LNCaP clone FGC (cell line): ENCODE measurements at regions not wholly inside any gene's neighbourhood (a gene's known extent, or its start where the extent isn't known, plus 50 kb on each side); places are given as distances from the start of the nearest gene placed in this dataset.

Experiments
- DNase-seq: peaks from one replicate; pipeline ENCODE4 v3.0.0-alpha.2; 2011; ENCODE audit warnings: low read depth
- H3K4me3 ChIP-seq: 2 replicates; pipeline ENCODE4 v1.5.1; 2011; ENCODE audit warnings: mild to moderate bottlenecking, low read depth, low read length, control low read depth
- TF ChIP-seq, protein P1 (sequence below): IDR thresholded peaks from 2 replicates; pipeline ENCODE4 v1.5.1; 2012; ENCODE audit warnings: mild to moderate bottlenecking; ENCODE audit not compliant: control insufficient read depth, insufficient read depth; ENCODE audit errors: extremely low read depth

DNA sequence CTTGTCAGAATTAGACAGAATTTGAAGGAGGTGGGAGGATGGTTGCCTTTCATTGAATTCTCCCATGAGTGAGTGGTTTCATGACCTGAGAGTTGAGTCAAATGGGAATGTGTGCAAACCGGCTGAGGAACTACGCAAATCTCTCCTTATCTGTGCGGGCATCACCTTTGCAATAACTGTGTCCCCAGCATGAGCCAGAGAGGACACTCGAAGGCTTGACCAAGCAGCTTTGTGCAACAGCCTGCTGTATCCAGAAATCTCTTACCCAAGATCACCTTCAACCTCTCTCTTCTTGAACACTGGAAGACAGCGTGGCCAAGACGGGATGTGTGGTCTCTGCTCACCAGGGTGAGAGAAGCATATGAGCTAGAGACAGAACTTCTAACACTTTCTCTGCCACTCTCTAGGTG lies 93.8 kb upstream of the IKZF1 start:
- TF ChIP-seq, protein P1, sequence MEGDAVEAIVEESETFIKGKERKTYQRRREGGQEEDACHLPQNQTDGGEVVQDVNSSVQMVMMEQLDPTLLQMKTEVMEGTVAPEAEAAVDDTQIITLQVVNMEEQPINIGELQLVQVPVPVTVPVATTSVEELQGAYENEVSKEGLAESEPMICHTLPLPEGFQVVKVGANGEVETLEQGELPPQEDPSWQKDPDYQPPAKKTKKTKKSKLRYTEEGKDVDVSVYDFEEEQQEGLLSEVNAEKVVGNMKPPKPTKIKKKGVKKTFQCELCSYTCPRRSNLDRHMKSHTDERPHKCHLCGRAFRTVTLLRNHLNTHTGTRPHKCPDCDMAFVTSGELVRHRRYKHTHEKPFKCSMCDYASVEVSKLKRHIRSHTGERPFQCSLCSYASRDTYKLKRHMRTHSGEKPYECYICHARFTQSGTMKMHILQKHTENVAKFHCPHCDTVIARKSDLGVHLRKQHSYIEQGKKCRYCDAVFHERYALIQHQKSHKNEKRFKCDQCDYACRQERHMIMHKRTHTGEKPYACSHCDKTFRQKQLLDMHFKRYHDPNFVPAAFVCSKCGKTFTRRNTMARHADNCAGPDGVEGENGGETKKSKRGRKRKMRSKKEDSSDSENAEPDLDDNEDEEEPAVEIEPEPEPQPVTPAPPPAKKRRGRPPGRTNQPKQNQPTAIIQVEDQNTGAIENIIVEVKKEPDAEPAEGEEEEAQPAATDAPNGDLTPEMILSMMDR, result no peak
- no peak for DNase-seq
- H3K4me3 ChIP-seq, result no peak overlapping the region

DNA sequence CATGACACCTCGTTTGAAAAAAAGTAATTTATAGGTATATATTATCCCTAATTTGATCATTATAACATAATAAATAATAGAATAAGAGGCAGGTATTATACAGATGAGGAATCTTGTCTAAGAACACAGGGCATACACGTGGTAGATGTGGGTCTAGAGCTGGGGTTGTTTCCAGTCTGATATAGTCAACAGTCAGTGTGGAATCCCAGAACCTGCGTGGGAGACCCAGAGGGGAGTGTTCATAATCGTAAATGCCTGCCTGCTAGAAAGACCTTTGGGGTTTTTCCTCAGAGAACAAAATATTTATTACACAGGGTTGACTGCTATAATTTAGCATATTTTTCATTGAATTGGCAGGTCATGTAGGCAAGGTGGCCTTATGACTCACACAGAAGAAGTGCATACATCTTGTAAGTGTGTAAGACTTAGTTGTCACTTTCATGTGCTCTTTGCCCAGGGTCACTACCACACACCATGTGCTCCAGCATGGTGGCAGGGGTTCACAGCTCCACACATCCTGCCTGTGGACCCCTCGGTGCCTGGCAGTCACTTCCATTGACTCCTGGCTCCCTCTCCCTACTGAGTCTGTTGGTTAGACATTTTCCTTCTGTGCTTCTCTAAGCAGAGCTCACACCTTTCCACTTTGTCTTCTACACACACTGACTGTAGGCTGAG lies 94.9 kb upstream of the IKZF1 start:
- TF ChIP-seq, protein P1, result no peak
- H3K4me3 ChIP-seq, result no peak overlapping the region
- no peak for DNase-seq

DNA sequence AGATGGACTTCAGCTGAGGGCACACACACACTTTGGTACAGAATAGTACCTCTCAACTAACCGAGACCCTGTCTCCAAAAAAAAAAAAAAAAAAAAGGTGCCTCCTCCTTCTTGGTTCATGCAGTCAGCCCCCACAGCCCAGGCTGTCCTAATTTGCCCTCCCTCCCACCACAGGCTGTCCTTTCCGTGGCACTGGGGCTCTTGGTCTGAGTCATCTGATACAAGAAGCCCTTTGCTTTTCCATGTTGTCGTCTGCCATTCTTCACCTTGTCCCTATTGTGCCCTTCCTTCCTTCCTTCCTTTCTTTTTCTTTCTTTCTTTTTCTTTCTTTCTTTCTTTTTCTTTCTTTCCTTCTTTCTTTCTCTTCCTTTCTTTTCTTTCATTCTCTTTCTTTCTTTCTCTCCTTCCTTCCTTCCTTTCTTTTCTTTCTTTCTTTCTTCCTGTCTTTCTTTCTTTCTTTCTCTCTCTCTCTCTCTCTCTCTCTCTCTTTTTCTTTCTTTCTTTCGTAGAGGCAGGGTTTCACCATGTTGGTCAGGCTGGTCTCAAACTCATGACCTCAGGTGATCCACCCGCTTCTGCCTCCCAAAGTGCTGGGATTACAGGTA lies 96.0 kb upstream of the IKZF1 start:
- no peak for DNase-seq
- no peak overlapping the region for H3K4me3 ChIP-seq
- TF ChIP-seq, protein P1, result no peak

DNA sequence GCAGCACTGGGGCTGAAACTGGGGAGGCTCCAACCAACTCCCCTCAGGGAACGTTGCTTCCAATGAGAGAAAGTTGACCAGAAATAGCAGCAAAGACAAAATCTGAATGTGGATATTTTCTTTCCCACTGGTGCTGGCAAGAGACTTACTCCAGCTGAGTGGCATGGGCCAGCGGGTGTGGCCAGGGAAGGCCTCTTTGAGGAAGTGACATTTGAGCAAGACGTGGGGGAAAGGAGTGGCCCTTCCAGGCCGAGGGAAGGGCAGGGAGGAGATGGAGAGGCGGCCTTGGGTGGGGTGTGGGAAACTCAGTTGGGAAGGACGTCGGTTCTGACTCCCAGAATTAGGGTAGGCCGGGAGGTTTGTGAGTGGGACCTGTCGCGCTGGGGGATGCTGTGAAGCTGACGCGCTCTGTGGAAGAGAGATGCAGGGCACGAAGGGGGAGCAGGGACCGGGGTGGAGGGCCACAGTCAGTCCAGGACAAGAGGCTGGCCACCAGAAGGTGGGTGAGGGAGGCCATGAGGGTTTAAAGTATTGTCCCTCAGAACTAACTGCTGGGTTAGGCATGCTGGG lies 96.7 kb upstream of the IKZF1 start:
- no peak overlapping the region for H3K4me3 ChIP-seq
- no peak for DNase-seq
- TF ChIP-seq, protein P1, result no peak

DNA sequence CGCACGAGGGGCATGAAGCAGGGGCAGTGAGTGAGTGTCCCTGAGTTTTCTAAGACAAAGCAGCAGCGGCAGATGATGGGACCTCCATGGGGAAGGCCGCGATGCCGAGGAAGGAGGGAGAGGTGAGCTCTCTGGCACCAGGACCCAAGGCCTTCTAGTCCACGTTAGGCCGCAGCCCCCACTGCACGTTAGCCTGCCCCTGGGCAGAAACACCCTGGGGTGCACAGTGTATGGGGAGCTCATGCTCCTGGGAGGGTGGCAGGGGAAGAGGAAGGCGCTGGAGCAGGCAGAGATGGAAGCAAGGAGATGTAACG lies 97.3 kb upstream of the IKZF1 start:
- DNase-seq, result no peak
- TF ChIP-seq, protein P1, result no peak
- no peak overlapping the region for H3K4me3 ChIP-seq

DNA sequence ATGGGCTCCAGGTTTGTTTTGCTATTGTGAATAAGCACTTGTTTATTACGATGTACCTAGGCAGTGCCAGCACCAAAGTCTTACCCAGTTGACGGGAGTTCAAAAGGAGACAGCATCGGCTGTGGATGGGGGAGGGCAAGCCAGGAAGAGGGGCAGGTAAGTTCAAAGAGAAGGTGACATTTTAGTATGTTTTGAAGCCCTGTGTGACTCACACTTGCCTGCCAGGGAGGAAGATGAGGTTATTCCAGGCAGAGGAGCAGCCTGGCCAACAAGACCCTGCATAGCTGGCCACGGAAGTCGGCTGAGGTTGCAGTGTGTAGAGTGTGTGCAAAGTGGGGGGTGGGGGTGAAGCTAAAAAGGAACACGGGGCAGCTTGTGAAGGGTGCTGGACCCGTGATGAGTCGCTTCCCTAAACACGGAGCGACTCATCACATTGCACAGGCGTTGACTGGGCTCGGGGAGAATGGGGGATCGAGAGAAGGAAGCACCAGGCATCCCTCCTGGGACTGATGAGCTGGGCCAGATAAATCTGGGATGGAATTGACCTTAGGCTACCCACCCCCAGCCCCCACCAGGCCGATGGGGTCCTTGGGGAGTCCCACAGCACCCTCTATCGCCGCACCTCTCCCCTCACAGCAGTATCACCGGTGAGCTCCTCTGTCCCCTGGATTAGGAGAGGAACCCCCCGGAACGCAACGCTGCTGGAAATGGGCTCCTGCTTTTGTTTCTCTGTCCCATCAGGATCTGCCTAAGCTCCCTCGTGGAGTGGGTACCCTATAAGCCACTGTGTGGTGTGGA lies 97.9 kb upstream of the IKZF1 start:
- DNase-seq, result no peak
- TF ChIP-seq, protein P1, result no peak
- no peak overlapping the region for H3K4me3 ChIP-seq
